DND-41 (cell line): ENCODE measurements at regions not wholly inside any gene's neighbourhood (a gene's known extent, or its start where the extent isn't known, plus 50 kb on each side); places are given as distances from the start of the nearest gene placed in this dataset.
"Not testable (repeated sequence)": the region's sequence is repeated elsewhere in the genome, so short reads cannot be mapped to it uniquely, and the experiment has no call there.

ENCODE experiments used
- ATAC-seq: fragments of 200-7000 bp; cut with Tn5 transposase; 3 replicates; pipeline ENCODE4 v1.9.1; 2021; ENCODE audit warnings: low read depth; ENCODE audit not compliant: insufficient read depth
- DNase-seq: peaks from one replicate; pipeline ENCODE4 v3.0.0-alpha.2; 2020
- H2AFZ ChIP-seq: 2 replicates; pipeline ENCODE4 v1.6.0; 2012; ENCODE audit warnings: low read depth, low read length
- H3K27ac ChIP-seq: 2 replicates; pipeline ENCODE4 v1.5.1; 2012; ENCODE audit warnings: low read length, inconsistent platforms
- H3K27me3 ChIP-seq: fragments of 200-600 bp; sonication (generic); 2 replicates; pipeline ENCODE4 v1.6.0; 2012; ENCODE audit warnings: low read length, mild to moderate bottlenecking, inconsistent platforms; ENCODE audit not compliant: insufficient read depth, poor library complexity
- H3K36me3 ChIP-seq: 2 replicates; pipeline ENCODE4 v1.5.1; 2012; ENCODE audit warnings: low read length, inconsistent platforms; ENCODE audit not compliant: insufficient read depth
- H3K4me1 ChIP-seq: 2 replicates; pipeline ENCODE4 v1.5.1; 2012; ENCODE audit warnings: mild to moderate bottlenecking, low read length; ENCODE audit not compliant: insufficient read depth
- H3K4me2 ChIP-seq: 2 replicates; pipeline ENCODE4 v1.6.0; 2012; ENCODE audit warnings: mild to moderate bottlenecking, moderate library complexity, low read length, inconsistent platforms; ENCODE audit not compliant: insufficient read depth
- H3K4me3 ChIP-seq, 2 experiments: fragments of 200-600 bp in 1 of 2; shearing (Covaris generic) in 1 of 2; 2 replicates each; pipeline ENCODE4 v1.5.1; 2012 to 2016; ENCODE audit warnings: inconsistent platforms in 2 of 2, low read length in 2 of 2, mild to moderate bottlenecking in 2 of 2, low read depth in 1 of 2, moderate library complexity in 1 of 2
- H3K79me2 ChIP-seq: 2 replicates; pipeline ENCODE4 v1.6.0; 2012; ENCODE audit warnings: low read length, inconsistent platforms; ENCODE audit not compliant: insufficient read depth
- H3K9ac ChIP-seq: 2 replicates; pipeline ENCODE4 v1.6.0; 2012; ENCODE audit warnings: low read depth, mild to moderate bottlenecking, inconsistent platforms, low read length, moderate library complexity
- H3K9me3 ChIP-seq: 2 replicates; pipeline ENCODE4 v1.5.1; 2012; ENCODE audit warnings: low read length, moderate library complexity, mild to moderate bottlenecking, inconsistent platforms; ENCODE audit not compliant: insufficient read depth, severe bottlenecking
- H4K20me1 ChIP-seq: 2 replicates; pipeline ENCODE4 v1.6.0; 2012; ENCODE audit warnings: low read length; ENCODE audit not compliant: insufficient read depth
- CTCF ChIP-seq: IDR thresholded peaks from 2 replicates; pipeline ENCODE4 v1.5.1; 2012; ENCODE audit warnings: borderline replicate concordance, low read length, moderate library complexity, mild to moderate bottlenecking; ENCODE audit not compliant: poor library complexity, severe bottlenecking; ENCODE audit errors: extremely low read depth
- EZH2 ChIP-seq: IDR thresholded peaks from 3 replicates; pipeline ENCODE4 v1.6.1; 2012; ENCODE audit warnings: borderline replicate concordance, low read depth, mild to moderate bottlenecking, moderate library complexity, low read length, inconsistent platforms; ENCODE audit not compliant: severe bottlenecking

- Histone ChIP-seq H3K9ac (no peak overlapping the region), H3K27me3 (no peaks in the 10 kb centered on the region), H3K4me2 (no peak overlapping the region), H3K27ac (no peak overlapping the region), H3K9me3 (no peaks in the 10 kb centered on the region), H2AFZ (no peak overlapping the region), H4K20me1 (no peaks in the 10 kb centered on the region), H3K79me2 (no peaks in the 10 kb centered on the region), H3K4me3 (no peak overlapping the region), H3K4me1 (no peaks in the 10 kb centered on the region), H3K36me3 (no peaks in the 10 kb centered on the region)
- no peak for DNase-seq
- no peak for ATAC-seq
- no peak for TF ChIP-seq CTCF
- TF ChIP-seq EZH2 = no peak
Observed at GRCh38 chr5:90051756-90052155, 357.8 kb downstream of the CETN3 start.

GRCh38 chr5:90050103-90050502, 359.5 kb downstream of the CETN3 start:
- no peaks in the 10 kb centered on the region for H3K27me3 ChIP-seq
- no peak for ATAC-seq
- H3K27ac ChIP-seq = no peak overlapping the region
- no peak overlapping the region for H3K9ac ChIP-seq
- H3K36me3 ChIP-seq = no peaks in the 10 kb centered on the region
- H3K9me3 ChIP-seq = no peaks in the 10 kb centered on the region
- DNase-seq = no peak
- TF ChIP-seq CTCF (no peak), EZH2 (no peak)
- H4K20me1 ChIP-seq = no peaks in the 10 kb centered on the region
- no peaks in the 10 kb centered on the region for H3K4me1 ChIP-seq
- H3K4me3 ChIP-seq = no peak overlapping the region
- H3K4me2 ChIP-seq = no peak overlapping the region
- no peaks in the 10 kb centered on the region for H3K79me2 ChIP-seq
- no peak overlapping the region for H2AFZ ChIP-seq

GRCh38 chr5:90047113-90047512, 362.4 kb downstream of the CETN3 start:
- TF ChIP-seq CTCF (no peak), EZH2 (no peak)
- H3K79me2 ChIP-seq = no peaks in the 10 kb centered on the region

GRCh38 chr5:90040082-90040481, 369.5 kb downstream of the CETN3 start:
- H3K9ac ChIP-seq = not testable (repeated sequence)

More at GRCh38 chr5:90047113-90047512, 362.4 kb downstream of the CETN3 start:
- H3K4me2 ChIP-seq = no peak overlapping the region
- H3K27me3 ChIP-seq = no peaks in the 10 kb centered on the region
- H4K20me1 ChIP-seq = no peaks in the 10 kb centered on the region
- H3K27ac ChIP-seq = no peak overlapping the region
- no peak overlapping the region for H3K4me3 ChIP-seq
- ATAC-seq (no peak), DNase-seq (no peak)
- H3K36me3 ChIP-seq = no peaks in the 10 kb centered on the region
- H3K4me1 ChIP-seq = no peaks in the 10 kb centered on the region
- H3K9ac ChIP-seq = no peak overlapping the region
- no peaks in the 10 kb centered on the region for H3K9me3 ChIP-seq
- no peak overlapping the region for H2AFZ ChIP-seq

More at GRCh38 chr5:90040082-90040481, 369.5 kb downstream of the CETN3 start:
- H3K4me2 ChIP-seq, H3K4me1 ChIP-seq, H3K36me3 ChIP-seq, ATAC-seq, H4K20me1 ChIP-seq, H3K4me3 ChIP-seq, H3K79me2 ChIP-seq, DNase-seq, H3K9me3 ChIP-seq, H3K27ac ChIP-seq, H3K27me3 ChIP-seq, H2AFZ ChIP-seq: not testable (repeated sequence)
